GM12878 (cell line): ENCODE measurements at regions not wholly inside any gene's neighbourhood (a gene's known extent, or its start where the extent isn't known, plus 50 kb on each side); places are given as distances from the start of the nearest gene placed in this dataset.
"Not testable (repeated sequence)": the region's sequence is repeated elsewhere in the genome, so short reads cannot be mapped to it uniquely, and the experiment has no call there.

Source experiments
- ATAC-seq: fragments of 200-7000 bp; cut with Tn5 transposase; 3 replicates; pipeline ENCODE4 v1.9.1; 2020; ENCODE audit warnings: mild to moderate bottlenecking, moderate library complexity
- BruUV-seq: library from RNA; stranded (reverse); fragments of 400-500 nt; replicated peaks from 2 replicates; lab custom pipeline; 2021; lab: Mats Ljungman, UMichigan
- CTCF ChIA-PET: fragments of 300-600 bp; sonication (Branson Sonifier 250); formaldehyde crosslinking; extraction: SDS; loops from one replicate; lab custom pipeline; 2021; ENCODE audit warnings: inconsistent platforms; lab: Yijun Ruan, JAX
- POLR2A ChIA-PET: fragments of 350-600 bp; formaldehyde crosslinking; extraction: SDS; loops from one replicate; lab custom pipeline; 2021; ENCODE audit warnings: inconsistent platforms; lab: Charles Lee
- RAD21 ChIA-PET: fragments of 300-600 bp; sonication (Branson Sonifier 250); formaldehyde crosslinking; loops from one replicate; lab custom pipeline; 2023; ENCODE audit warnings: antibody characterized with exemption; ENCODE audit not compliant: unreplicated experiment; lab: Charles Lee
- SMC1A ChIA-PET: fragments of 300-600 bp; sonication (Branson Sonifier 250); formaldehyde crosslinking; loops from one replicate; lab custom pipeline; 2023; ENCODE audit not compliant: unreplicated experiment, uncharacterized antibody; lab: Charles Lee
- DNase-seq: peaks from one replicate; pipeline ENCODE4 v3.0.0-alpha.2; 2011; ENCODE audit warnings: low read depth, low spot score
- FAIRE-seq: peaks from 3 replicates; lab custom pipeline; 2011; peaks lifted over from hg19 to GRCh38; lab: Jason Lieb, UNC
- H2AFZ ChIP-seq: 2 replicates; pipeline ENCODE4 v1.6.0; 2011; ENCODE audit warnings: low read depth, low read length, control low read depth; ENCODE audit not compliant: control insufficient read depth
- H3K27ac ChIP-seq: 2 replicates; pipeline ENCODE4 v1.5.1; 2011; ENCODE audit warnings: control low read depth; ENCODE audit not compliant: control insufficient read depth, insufficient read depth
- H3K27me3 ChIP-seq, 2 experiments: replicated peaks in 1 of 2; 2 replicates each; pipeline versions ENCODE4 v1.6.0 to v1.6.1; 2011; ENCODE audit warnings: low read length in 1 of 2; ENCODE audit not compliant: control insufficient read depth in 2 of 2, insufficient read depth in 2 of 2
- H3K36me3 ChIP-seq, 2 experiments: 2 replicates each; pipeline ENCODE4 v1.5.1; 2011; ENCODE audit warnings: low read length in 1 of 2; ENCODE audit not compliant: control insufficient read depth in 2 of 2, insufficient read depth in 2 of 2
- H3K4me1 ChIP-seq: 2 replicates; pipeline ENCODE4 v1.6.1; 2011; ENCODE audit warnings: mild to moderate bottlenecking, low read length, moderate library complexity, mixed read lengths; ENCODE audit not compliant: control insufficient read depth, insufficient read depth
- H3K4me2 ChIP-seq: 2 replicates; pipeline ENCODE4 v1.6.0; 2011; ENCODE audit warnings: control low read depth; ENCODE audit not compliant: control insufficient read depth, insufficient read depth
- H3K4me3 ChIP-seq: fragments of 200-600 bp; sonication (generic); 2 replicates; pipeline ENCODE4 v1.5.1; 2016
- H3K79me2 ChIP-seq: 2 replicates; pipeline ENCODE4 v1.6.0; 2011; ENCODE audit warnings: low read length; ENCODE audit not compliant: control insufficient read depth, insufficient read depth
- H3K9ac ChIP-seq: 2 replicates; pipeline ENCODE4 v1.8.0; 2011; ENCODE audit warnings: low read length, control low read depth, mixed read lengths; ENCODE audit not compliant: control insufficient read depth, insufficient read depth
- H3K9me3 ChIP-seq: replicated peaks from 3 replicates; pipeline ENCODE4 v1.5.1; 2011; ENCODE audit warnings: mild to moderate bottlenecking, low read length; ENCODE audit not compliant: control insufficient read depth, insufficient read depth
- H4K20me1 ChIP-seq: 2 replicates; pipeline ENCODE4 v1.6.0; 2011; ENCODE audit not compliant: control insufficient read depth, insufficient read depth
- BCL3 ChIP-seq: IDR thresholded peaks from 2 replicates; pipeline ENCODE4 v1.6.1; 2011; ENCODE audit warnings: borderline replicate concordance, low read depth, mild to moderate bottlenecking, moderate library complexity, low read length; ENCODE audit not compliant: insufficient read depth, poor library complexity, severe bottlenecking
- FOXK2 ChIP-seq: fragments of 450-650 bp; IDR thresholded peaks from 2 replicates; pipeline ENCODE4 v1.6.1; 2017; ENCODE audit warnings: mild to moderate bottlenecking, moderate library complexity
- IKZF2 ChIP-seq, 2 experiments: fragments of 450-650 bp; IDR thresholded peaks; 2 replicates each; pipeline ENCODE4 v1.6.1; 2017; ENCODE audit warnings: mild to moderate bottlenecking in 2 of 2, moderate library complexity in 2 of 2
- MYB ChIP-seq: fragments of 150-350 bp; IDR thresholded peaks from 2 replicates; pipeline ENCODE4 v1.6.1; 2014; ENCODE audit warnings: mild to moderate bottlenecking, low read depth, low read length, borderline replicate concordance
- NFYA ChIP-seq: IDR thresholded peaks from 2 replicates; pipeline ENCODE4 v1.6.1; 2011; ENCODE audit warnings: low read depth, mild to moderate bottlenecking, low read length, improper control_type of control experiment, borderline replicate concordance
- NR2C1 ChIP-seq: fragments of 450-650 bp; IDR thresholded peaks from 2 replicates; pipeline ENCODE4 v1.6.1; 2017; ENCODE audit warnings: antibody characterized with exemption, mild to moderate bottlenecking, moderate library complexity
- RELA ChIP-seq: fragments of 450-650 bp; IDR thresholded peaks from 2 replicates; pipeline ENCODE4 v1.8.0; 2014; ENCODE audit warnings: borderline replicate concordance; ENCODE audit not compliant: partially characterized antibody
- USF1 ChIP-seq: IDR thresholded peaks from 2 replicates; pipeline ENCODE4 v1.6.1; 2011; ENCODE audit warnings: borderline replicate concordance, low read depth, mild to moderate bottlenecking, moderate library complexity, mixed read lengths, low read length; ENCODE audit not compliant: insufficient read depth; ENCODE audit errors: extremely low read length
- ZBED1 ChIP-seq: IDR thresholded peaks from 2 replicates; pipeline ENCODE4 v1.6.1; 2016; ENCODE audit warnings: borderline replicate concordance
- ZNF384 ChIP-seq: IDR thresholded peaks from 2 replicates; pipeline ENCODE4 v1.6.1; 2012; ENCODE audit warnings: low read depth, mild to moderate bottlenecking, low read length, improper control_type of control experiment, borderline replicate concordance
- WGBS: methylation state at CpG from one replicate; pipeline ENCODE4 v1.1.6; 2016; ENCODE audit warnings: low lambda C conversion rate; ENCODE audit not compliant: insufficient replicate concordance, insufficient coverage; ENCODE audit errors: missing lambda C conversion rate; 5-methylcytosine and 5-hydroxymethylcytosine counted together
- in situ Hi-C: fragments of 300-500 bp; cut with MboI; formaldehyde crosslinking; loops from 9 replicates; pipeline ENCODE4 v1.14.3; 2018; ENCODE audit warnings: mixed read lengths
- intact Hi-C: fragments of 100-400 bp; cut with micrococcal nuclease; formaldehyde crosslinking; loops from one replicate; pipeline ENCODE4 v1.14.2; 2022; ENCODE audit not compliant: unreplicated experiment

- CTCF ChIA-PET, result no interaction called here
- POLR2A ChIA-PET, result no interaction called here
- in situ Hi-C loops, result no loop called here
Measured at GRCh38 chr2:117621326-117621725, 193.2 kb upstream of the DDX18 start.

GRCh38 chr2:117623175-117623574 lies 191.3 kb upstream of the DDX18 start:
- BruUV-seq, result not testable (repeated sequence)

More at GRCh38 chr2:117621326-117621725, 193.2 kb upstream of the DDX18 start:
- TF ChIP-seq FOXK2 (no peak), NR2C1 (no peak), MYB (no peak), NFYA (no peak), USF1 (no peak), IKZF2 (IDR thresholded peaks at IDR 0.05) (no peak), BCL3 (no peak), ZNF384 (no peak), RELA (no peak), ZBED1 (no peak)
- no peak overlapping the region for H3K4me3 ChIP-seq
- intact Hi-C loops, result no loop called here
- ChIA-PET SMC1A (interaction anchor here (1.3 kb wide), 1 partner anchor 25 kb away, joined by 3 read pairs; no protein-coding TSS in a partner anchor), RAD21 (no interaction called here)
- no peak overlapping the region for H3K9ac ChIP-seq
- no TSS peak for BruUV-seq
- no peaks in the 10 kb centered on the region for H4K20me1 ChIP-seq
- no peak for DNase-seq
- H3K4me1 ChIP-seq, result no peaks in the 10 kb centered on the region
- no peak overlapping the region for H2AFZ ChIP-seq
- no peak overlapping the region for H3K4me2 ChIP-seq
- H3K27ac ChIP-seq, result no peak overlapping the region
- no peak for FAIRE-seq
- no peaks in the 10 kb centered on the region for H3K27me3 ChIP-seq
- H3K79me2 ChIP-seq, result no peaks in the 10 kb centered on the region
- no peaks in the 10 kb centered on the region for H3K9me3 ChIP-seq
- ATAC-seq, result no peak
- H3K36me3 ChIP-seq, result no peaks in the 10 kb centered on the region

More at GRCh38 chr2:117623175-117623574, 191.3 kb upstream of the DDX18 start:
- ATAC-seq, H3K9me3 ChIP-seq, POLR2A ChIA-PET, RAD21 ChIA-PET, in situ Hi-C loops, H3K9ac ChIP-seq, H4K20me1 ChIP-seq, SMC1A ChIA-PET, H3K27ac ChIP-seq, H3K79me2 ChIP-seq, FAIRE-seq, H3K4me2 ChIP-seq, H3K4me1 ChIP-seq, H2AFZ ChIP-seq, CTCF ChIA-PET, H3K36me3 ChIP-seq, DNase-seq, H3K4me3 ChIP-seq, intact Hi-C loops, H3K27me3 ChIP-seq: not testable (repeated sequence)
- WGBS, result 42% methylated on average over 17 of the region's 17 CpGs
